ENCODE measurements at regions not wholly inside any gene's neighbourhood (a gene's known extent, or its start where the extent isn't known, plus 50 kb on each side); places are given as distances from the start of the nearest gene placed in this dataset.

DNA sequence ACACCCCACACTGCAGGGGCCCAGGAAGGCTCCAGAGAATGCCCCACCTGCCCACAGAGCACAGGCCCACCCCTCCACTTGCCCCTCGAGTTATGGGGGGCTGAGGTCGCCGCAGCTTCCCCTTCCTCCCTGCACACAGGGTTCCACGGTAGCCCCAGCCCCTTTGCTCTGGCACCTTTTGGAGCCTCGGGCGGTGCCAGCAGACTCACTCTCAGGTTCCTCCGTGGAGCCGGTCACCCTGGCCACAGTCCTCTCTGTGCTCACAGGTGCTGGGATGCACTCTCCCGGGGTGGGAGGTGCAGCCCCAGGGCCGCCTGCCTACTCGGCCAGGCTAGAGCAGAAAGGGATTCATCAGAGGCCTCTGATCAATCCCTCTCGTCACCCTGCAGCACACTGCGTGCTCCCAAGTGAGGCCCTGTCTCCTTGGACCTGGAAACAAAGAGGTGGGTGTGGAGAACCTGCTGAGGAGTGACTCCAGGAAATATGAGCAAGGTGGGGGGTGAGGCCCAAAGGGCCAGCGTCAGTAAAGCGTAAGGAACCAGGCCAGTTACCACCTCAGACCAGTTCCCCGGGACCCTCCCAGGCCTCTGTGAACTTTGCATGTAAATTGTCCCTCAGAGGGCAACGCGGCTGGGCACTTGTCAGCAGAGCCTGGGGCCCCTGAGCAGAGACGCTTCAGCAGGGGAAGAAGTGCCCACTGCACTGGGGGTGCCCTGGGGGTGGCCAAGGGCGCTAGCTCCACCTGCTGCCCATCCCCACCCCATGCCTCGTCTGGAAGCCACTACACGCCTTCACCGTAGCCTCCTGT lies 167.8 kb downstream of the OLFM1 start:
- DNase-seq, result no peak

DNA sequence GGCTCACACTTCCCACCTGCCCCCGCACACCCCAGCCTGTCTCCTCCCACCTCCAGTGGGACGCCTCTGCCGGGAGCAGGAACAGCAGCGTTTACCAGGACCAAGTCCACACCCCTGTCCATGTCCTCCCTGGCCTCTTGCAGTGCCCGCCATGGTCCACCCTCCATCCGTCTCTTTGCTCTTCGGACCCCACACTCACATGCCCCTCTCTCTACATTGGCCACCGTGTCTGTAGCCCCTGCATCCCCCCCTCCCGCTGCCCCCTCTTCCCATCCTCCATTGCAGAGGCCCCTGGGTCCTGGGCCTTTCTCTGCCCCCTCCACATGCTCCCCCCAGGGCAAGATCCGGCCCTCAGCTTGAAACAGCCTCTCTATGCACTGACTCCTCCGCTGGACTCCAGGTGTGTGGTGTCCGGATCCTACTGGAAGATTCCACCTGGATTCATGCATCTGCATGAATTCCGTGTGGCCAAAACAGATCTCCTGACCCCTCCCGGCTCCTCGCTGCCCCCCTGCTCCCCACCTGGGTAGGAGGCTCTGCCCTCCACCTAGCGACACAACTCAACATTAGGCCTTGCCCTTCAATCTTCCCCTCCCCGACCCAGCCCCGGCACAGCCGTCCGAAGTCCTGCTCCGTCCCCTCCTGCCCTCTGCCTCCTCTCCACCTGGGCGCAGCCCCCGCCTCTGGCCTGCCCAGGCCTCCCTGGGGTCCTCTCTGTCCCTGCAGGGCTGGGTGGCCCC lies 168.5 kb downstream of the OLFM1 start:
- no peak for DNase-seq

DNA sequence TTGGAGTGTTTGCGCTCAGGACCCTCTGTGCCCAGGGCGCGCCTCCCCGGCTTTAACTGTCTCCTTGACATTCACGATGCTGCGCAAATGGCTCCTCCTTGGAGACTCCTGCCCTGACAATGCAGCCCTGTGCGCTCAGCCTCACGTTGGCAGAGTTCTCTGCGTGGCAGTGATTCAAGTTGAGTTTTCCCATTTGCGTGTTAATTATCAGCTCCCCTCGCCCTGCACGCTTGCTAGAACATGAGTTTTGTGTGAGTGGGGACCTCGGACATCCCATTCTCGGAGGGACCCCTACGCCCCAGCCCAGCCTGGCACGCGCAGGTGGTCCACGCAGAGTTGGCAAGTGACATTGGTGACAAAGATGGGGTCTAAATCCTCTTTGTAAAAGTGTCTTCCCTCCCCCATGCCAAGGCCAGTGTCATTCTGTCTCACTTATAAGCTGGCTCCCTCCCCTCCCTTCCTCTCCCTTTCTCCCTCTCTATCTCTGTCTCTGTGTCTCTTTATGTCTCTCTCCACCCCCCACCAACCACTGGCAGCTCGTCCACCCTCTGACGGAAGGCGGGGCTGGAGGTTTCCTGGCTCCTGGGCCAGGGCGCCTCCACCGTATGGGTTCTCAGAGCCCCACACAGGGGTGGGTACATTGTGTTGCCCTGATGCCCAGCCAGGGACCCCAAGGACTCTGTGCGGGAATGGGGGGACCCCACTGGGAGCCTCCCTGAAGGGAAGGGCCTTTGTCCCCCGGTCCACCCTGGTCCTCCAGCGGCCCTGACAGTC lies 169.3 kb downstream of the OLFM1 start:
- no peak for DNase-seq

DNA sequence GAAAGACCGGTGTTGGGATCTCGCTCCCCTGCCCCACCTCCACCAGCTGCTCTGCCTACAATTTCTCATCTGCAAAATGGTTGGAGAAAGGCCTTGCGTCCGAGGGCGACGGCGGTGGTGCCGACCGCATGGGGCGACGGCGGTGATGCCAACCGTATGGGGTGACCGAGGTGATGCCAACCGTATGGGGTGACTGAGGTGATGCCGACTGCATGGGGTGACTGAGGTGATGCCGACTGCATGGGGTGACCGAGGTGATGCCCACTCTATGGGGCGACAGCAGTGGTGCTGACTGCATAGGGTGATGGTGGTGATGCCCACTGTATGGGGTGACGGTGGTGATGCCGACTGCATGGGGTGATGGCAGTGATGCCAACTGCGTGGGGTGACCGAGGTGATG lies 171.0 kb downstream of the OLFM1 start:
- no peak for DNase-seq

DNA sequence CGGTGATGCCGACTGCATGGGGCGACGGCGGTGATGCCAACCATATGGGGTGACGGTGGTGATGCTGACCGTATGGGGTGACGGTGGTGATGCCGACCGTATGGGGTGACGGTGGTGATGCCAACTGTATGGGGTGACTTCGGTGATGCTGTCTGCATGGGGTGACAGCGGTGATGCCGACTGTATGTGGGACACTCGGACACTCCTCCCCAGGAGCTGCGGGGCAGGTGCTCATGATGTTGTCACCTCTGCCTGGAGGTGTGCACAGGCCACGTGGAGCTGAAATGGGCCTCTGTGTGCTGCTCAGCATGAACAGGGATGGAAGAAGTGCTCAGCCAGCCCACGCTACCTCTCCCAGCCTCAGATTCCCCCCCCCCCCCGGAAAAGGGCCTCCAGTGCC lies 171.8 kb downstream of the OLFM1 start:
- no peak for DNase-seq

DNA sequence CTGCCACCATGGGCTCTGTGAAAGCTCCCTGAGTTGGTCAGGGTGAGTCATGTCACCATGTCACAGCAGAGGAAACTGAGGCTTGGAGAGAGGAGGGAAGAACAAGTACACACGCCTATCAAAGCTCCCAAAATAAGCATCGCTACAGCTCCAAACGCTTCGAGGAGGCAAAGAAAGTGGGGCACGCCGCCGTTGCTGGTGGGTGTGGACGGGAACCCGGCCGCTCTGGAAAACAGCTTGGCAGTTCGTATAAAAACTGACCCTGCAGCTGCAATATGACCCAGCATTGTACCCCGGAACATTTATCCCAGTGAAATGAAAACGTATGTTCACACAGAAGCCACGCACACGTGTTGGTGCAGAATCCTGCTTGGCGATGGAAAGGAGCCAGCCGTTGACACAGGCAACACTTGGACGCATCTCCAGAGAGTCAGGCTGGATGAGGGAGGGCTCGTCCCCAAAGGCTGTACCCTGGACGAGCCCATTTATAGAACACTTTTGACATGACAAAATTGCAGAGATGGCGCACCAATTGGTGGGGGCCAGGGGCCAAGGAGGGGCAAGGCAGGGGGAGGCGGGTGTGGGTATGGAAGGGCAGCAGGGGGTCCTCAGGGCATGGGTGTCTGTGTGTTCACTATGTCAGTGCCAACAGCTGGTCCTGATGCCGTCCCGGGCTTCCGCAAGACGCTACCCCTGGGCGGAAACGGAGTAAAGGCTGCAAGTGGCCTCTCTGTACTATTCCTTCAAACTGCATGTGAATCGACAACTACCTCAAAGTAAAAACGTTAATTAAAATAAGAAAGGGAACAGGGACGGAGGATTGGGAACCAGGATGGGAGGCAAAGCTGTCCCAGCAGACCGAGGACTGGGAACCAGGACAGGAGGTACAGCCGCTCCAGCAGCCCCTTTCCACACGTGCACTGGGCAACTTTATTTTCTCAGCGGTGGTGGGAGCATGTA lies 173.0 kb downstream of the OLFM1 start:
- DNase-seq, result no peak

DNA sequence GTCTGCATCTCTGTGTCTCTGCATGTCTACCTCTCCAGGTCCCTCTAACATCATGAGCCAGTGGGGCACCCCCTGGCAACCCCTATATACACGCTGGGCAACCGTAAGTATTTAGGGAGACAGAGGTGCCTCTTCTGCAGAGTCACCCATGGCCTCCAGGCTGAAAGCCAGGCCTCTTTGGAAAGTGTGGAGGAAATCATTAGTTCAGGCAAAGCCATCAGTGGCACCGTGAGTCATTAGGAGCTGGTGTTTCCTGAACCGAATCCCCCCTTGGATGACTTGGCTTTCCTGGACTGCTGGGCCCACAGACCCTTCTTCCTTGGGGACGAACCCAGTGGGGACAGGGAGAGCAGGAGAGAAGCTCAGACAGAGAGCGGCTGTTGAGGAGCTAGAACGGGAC lies 174.8 kb downstream of the OLFM1 start:
- DNase-seq, result no peak

DNA sequence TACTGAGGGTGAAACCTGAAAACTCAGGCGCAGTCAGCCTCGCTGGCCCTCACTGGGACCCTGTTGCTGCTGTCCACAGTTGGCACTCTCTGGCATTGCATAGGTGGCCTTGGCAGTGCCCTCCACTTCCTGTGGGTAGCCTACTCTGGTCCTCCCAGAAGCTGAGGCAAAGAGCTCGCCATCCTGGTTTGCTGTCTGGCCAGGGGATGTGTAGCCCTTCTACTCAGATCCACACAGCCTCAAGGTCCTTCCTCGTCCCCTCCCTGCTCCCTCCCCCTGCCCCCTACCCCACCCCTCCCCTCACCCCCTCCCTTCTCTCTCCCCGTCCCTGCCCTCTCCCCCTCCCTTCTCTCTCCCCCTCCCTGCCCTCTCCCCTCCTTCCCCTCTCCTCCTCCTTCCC lies 176.0 kb downstream of the OLFM1 start:
- no peak for DNase-seq

DNA sequence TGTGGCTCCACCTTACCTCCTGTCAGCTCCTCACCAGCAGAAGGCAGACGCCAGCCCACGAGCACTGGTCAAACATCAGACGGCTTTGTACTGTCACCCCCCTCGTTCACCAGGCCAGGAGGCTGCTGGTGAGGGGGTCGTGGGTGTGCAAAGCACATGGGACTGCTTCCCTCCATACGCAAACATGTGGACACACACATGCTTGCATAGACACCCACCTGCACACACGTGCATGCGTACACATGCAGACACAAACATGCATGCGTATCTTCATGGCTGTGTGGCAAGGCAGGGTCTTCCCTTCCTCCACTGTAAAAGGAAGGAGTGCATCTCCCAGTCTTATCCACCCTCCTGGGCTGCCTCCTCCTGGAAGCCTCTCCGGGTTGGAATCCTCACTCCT lies 178.5 kb downstream of the OLFM1 start:
- no peak for DNase-seq

DNA sequence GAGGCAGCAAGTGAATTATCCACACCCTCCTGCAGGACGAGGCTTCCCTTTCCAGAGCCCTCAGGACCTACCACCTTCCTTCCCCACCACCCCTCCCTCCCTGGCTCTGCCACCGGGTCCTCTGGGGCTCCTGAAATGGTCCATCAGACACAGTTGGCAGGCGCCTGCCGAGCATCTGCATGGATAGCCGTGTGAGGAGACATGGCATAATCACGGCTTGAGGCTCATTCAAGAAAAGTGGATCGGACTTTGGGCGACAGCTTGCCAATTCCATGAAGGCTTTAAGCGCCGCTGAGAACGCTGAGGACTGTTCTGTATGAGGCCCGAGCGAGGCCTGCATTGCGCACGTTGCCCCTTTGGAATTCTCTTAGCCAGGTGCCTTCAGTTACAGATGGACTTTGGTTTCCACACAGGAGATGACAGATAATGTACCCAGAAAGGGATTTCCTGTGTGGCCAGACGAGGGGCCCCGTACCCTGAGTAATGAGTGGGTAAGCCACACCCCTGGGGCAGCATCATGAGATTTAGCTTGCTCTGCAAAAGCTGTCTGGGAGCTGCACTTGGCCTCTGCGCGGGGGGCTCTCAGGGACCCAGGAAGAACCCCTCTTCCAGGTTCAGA lies 179.8 kb downstream of the OLFM1 start:
- DNase-seq, result no peak

DNA sequence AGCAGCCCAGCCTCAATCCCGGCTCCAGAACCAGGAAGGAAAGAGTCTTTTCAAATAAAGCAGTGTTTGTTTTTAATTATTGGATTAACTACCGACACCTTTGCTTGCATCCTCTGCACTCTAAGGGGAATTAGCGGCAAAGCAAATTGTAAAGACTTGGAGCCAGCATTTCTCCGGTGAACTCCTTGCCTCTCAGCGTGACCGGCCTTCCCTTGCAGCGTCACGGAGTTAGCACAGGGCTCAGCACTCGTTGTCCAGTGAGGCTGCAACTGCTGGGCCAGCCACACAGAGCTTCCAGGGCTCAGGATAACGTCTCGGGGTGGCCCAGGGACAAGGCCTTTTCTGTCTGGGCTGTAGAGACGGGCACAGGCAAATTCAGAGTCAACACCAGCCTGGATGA lies 180.6 kb downstream of the OLFM1 start:
- DNase-seq, result no peak

DNA sequence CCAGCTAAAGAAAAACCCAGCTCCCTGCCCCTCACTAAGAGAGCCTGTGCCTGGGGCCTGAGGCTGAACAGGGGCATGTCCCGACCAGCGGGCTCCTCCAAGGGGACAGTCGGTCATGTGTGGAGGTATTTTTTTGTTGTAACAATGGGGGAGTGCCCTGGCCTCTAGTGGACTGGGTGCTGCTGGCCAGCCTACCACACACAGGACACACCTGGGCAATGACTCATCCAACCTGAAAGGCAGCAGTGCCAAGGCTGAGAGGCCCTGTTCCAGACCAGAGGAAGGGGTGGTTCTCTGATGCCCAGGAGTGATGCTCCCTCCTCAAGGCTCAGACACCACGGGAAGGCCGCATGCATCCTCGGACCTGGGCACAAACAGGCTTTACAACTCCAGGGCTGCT lies 181.5 kb downstream of the OLFM1 start:
- DNase-seq, result no peak

DNA sequence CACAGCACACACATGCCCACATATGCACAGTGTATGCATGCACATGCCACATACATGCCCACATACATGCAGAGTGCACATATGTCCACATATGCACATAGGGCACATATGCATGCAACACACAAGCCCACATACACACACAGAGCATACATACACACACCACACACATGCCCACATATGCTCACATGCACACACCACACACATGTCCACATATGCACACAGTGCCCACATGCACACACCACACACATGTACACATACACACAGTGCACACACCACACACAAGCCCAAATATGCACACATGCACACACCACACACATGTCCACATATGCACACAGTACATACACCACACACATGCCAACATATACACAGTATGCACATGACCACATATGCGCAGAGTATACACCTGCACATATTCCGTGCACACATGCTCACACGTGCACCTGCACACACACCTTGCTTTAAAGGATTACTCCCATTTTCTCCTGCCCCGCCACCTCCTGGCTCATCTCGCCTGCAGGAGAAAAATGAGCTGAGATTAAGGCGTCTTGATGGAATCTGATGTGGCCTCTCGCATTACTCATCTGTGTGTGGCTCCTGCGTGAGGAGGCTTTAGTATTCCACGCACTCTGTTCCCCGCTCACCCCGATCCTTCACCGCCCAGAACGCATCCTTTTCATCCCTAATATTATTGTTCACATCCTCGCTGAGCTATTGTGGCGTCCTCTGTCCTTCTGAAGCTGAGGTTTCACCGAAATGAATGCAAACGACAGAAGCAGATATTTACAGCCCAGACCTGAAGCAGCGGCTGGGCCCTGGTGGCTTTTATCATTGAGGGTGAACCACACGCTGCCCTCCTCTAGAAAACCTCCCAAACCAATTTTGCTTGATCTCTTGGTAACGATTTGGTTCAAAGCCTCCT lies 182.7 kb downstream of the OLFM1 start:
- no peak for DNase-seq

DNA sequence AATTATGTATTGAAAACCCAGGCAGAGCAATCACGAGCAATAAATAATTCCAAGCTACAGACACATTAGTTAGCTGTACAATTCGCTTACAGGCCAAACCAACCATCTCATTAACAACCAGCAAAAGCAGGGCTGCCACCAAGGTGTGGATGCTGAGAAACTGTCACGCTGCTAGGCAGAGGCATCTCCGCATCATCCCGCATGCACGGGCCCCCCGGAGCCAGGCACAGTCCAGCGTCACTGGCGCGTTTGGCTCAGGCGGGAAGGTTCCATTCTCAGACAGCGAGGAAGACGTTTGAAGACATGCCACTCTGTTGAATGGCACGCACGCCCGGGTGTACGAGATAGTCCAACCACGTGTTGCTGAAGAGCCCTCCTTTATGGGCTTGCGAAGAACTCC lies 184.0 kb downstream of the OLFM1 start:
- DNase-seq, result no peak

DNA sequence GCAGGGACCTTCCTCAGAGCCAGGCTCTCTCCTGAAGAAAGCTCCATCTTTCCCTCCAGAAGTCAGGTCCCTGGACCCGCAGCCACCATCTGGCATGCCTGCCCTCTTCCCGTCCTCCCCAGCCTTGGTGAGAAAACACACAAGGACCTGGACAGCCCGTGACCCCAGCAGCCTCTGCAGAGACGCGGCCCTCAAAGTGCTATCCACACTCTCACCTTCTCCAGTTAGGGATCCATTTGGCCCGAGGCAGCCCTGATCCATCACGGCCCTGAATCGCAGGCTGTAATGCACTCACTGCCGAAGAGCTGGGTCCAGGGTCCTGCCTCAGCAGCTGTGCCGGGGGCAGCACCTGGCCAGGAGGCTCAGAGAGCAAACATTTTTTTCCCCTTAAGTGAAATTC lies 185.1 kb downstream of the OLFM1 start:
- DNase-seq, result no peak

DNA sequence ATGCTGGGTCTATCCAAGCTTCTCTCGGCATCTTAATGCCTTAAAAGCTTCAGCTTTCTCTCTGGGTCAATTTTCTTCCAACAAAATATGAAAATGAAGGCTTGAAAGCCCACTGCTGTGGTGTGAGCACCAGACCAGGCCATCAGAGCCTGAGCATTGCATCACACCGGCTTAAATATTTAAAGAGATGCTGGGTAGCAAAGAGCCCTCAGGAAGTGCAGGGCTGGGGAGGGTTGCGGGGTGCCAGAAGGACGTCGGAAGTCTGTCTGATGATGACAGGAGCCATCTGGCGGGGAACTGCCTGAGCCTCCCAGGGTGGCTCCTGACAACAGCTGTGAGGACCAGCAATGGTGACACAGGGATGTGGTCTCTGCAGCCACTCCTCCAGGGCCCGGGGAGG lies 185.5 kb downstream of the OLFM1 start:
- no peak for DNase-seq

DNA sequence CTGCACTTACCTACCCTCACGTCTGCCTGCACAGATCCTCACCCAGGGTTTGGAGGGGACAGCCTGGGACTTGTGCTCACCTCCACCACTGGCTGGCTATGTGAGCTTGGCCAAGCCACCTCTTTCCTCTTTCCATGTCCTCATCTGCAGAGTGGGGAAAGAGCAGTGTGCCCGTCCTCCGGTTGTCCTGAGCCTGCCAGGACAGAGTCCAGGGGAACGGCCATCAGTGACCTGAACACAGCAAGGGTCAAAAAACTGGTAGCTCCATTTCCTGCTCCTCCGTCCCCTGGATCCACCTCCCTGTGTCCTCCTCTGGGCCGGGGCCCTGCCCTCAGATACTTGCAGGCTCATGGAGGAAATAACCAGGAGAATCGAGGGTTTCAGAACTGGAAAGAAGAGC lies 187.7 kb downstream of the OLFM1 start:
- no peak for DNase-seq

DNA sequence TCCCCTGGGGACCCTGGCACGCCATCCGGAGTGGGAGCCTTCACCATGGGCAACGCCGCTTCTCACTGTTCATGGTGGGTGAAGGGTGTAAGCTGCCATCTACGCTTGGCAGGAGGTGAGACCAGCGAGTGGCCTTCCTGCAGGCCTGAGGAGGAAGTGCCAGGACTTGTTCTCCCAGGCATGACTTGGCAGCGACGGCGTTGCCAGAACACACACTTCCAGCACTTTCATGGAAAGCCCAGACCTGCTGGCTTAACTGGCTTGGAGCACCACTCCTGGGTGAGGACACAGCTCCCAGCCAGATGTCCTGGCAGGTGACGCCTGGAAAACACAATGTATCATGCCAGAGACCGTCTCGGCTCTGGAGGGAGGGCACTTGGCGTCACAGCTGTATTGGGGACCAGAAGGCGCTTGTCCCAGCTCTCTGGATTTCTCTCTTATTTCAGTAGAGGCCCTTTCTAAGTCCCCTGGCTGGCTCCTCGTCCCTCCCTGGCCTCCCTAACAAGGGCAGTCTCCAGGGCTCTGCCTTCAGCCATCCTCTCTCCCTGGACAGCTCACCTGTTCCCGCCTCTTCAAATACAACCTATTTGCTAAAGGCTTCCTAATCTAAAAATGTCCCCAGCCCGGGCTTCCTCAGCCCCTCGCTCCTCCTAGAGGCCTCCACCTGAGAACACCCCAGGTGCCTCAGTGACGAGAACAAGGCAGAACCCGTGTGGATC lies 188.3 kb downstream of the OLFM1 start:
- no peak for DNase-seq

DNA sequence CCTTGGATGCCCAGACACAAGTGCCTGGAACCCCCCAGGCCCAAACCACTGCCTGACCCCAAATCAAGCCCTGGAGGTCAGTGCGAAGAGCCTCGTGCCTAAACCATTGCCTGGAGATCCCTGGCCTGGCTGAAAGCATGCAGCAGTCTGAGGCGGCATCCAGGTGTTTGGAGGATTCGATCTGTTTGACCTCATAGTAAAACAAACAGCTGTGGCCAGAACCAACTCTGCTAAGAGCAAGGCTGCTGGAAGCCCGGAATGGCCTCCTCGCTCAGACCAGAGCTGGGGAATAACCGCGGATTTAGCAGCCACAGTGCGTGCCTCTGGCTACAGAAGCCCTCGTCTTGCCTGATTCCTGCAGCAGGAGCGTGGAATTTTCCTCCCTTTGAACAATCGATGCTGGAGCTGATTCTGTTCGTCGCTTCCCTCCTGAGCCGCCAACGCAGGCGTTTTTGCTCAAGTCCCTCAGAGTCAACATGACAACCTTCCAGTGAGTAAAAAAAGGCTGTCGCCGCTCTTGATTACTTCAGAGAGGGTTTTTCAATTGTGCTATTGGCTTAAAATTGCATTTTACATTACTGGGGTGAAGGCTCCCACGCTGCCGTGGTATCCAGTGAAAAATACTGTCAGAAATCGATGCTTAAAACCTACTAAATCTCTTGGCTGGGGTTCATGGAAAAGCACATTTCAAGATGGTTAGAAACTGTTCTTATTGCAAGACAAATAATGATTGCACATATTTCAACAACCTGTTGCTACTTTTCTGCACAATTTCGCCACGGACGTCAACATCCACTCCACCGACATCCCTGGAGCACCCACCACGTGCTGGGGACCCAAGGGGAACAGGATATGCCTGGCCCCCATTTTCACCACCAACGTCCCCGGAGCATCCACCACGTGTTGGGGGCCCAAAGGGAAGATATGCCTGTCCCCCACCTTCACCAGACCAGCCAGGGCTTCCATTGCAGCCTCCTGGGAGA lies 190.0 kb downstream of the OLFM1 start:
- DNase-seq, result no peak

Measured in activated naive CD4-positive, alpha-beta T cell treated with anti-CD3 and anti-CD28 coated beads, Interleukin-2, amount 50 U/mL, for 16 hours (primary cell).